Globus pallidus (tissue), 1 donor: ENCODE measurements at regions not wholly inside any gene's neighbourhood (a gene's known extent, or its start where the extent isn't known, plus 50 kb on each side); places are given as distances from the start of the nearest gene placed in this dataset.

ENCODE experiments used
- DNase-seq: peaks from one replicate; pipeline ENCODE4 v3.0.0-alpha.2; 2015; ENCODE audit warnings: low spot score

GRCh38 chr1:60430375-60430774 lies 356.8 kb upstream of the C1orf87 start:
- DNase-seq, result no peak

- no peak for DNase-seq
These were observed 354.6 kb upstream of the C1orf87 start for GRCh38 chr1:60428127-60428526.

- no peak for DNase-seq
These were observed 354.1 kb upstream of the C1orf87 start for GRCh38 chr1:60427701-60428100.

GRCh38 chr1:60427194-60427593 lies 353.6 kb upstream of the C1orf87 start:
- DNase-seq, result no peak

GRCh38 chr1:60425528-60425927 lies 352.0 kb upstream of the C1orf87 start:
- no peak for DNase-seq

- no peak for DNase-seq
These were observed 349.7 kb upstream of the C1orf87 start for GRCh38 chr1:60423146-60423780.

GRCh38 chr1:60421965-60422364 lies 348.4 kb upstream of the C1orf87 start:
- no peak for DNase-seq

- no peak for DNase-seq
These were observed 345.5 kb upstream of the C1orf87 start for GRCh38 chr1:60419023-60419422.

GRCh38 chr1:60415696-60416095 lies 342.1 kb upstream of the C1orf87 start:
- no peak for DNase-seq

- no peak for DNase-seq
These were observed 339.5 kb upstream of the C1orf87 start for GRCh38 chr1:60413091-60413490.

- no peak for DNase-seq
These were observed 338.0 kb upstream of the C1orf87 start for GRCh38 chr1:60411591-60411990.

- DNase-seq, result peak; percentile 24
These were observed 329.2 kb upstream of the C1orf87 start for GRCh38 chr1:60402816-60403215.

- DNase-seq, result peak; percentile 39
These were observed 328.6 kb upstream of the C1orf87 start for GRCh38 chr1:60402216-60402615.

- no peak for DNase-seq
These were observed 320.9 kb upstream of the C1orf87 start for GRCh38 chr1:60394436-60394835.

- DNase-seq, result no peak
These were observed 317.2 kb upstream of the C1orf87 start for GRCh38 chr1:60390593-60391282.

- no peak for DNase-seq
These were observed 314.8 kb upstream of the C1orf87 start for GRCh38 chr1:60388092-60388987.

- DNase-seq, result no peak
These were observed 313.6 kb upstream of the C1orf87 start for GRCh38 chr1:60387175-60387574.

GRCh38 chr1:60386249-60386648 lies 312.7 kb upstream of the C1orf87 start:
- no peak for DNase-seq

- DNase-seq, result no peak
These were observed 302.6 kb upstream of the C1orf87 start for GRCh38 chr1:60376196-60376595.

GRCh38 chr1:60374537-60374936 lies 301.0 kb upstream of the C1orf87 start:
- DNase-seq, result no peak

GRCh38 chr1:60367532-60367931 lies 294.0 kb upstream of the C1orf87 start:
- DNase-seq, result peak; percentile 2

- DNase-seq, result no peak
These were observed 285.9 kb upstream of the C1orf87 start for GRCh38 chr1:60359431-60359830.

GRCh38 chr1:60350531-60350930 lies 277.0 kb upstream of the C1orf87 start:
- DNase-seq, result no peak
